KBM-7 (cell line): ENCODE measurements at regions not wholly inside any gene's neighbourhood (a gene's known extent, or its start where the extent isn't known, plus 50 kb on each side); places are given as distances from the start of the nearest gene placed in this dataset.
A peak's percentile ranks its signal among the peaks of the same experiment; 100 is the strongest.
"Not testable (repeated sequence)": the region's sequence is repeated elsewhere in the genome, so short reads cannot be mapped to it uniquely, and the experiment has no call there.

Experiments
- DNase-seq: peaks from one replicate; pipeline ENCODE4 v3.0.0-alpha.2; 2015
- in situ Hi-C: fragments of 300-500 bp; cut with MboI; formaldehyde crosslinking; loops from 2 replicates; pipeline ENCODE4 v1.14.3; 2020; ENCODE audit warnings: low sequenced_read_pairs, low pct_unique_long_range_greater_than_20kb, mixed read lengths

DNA sequence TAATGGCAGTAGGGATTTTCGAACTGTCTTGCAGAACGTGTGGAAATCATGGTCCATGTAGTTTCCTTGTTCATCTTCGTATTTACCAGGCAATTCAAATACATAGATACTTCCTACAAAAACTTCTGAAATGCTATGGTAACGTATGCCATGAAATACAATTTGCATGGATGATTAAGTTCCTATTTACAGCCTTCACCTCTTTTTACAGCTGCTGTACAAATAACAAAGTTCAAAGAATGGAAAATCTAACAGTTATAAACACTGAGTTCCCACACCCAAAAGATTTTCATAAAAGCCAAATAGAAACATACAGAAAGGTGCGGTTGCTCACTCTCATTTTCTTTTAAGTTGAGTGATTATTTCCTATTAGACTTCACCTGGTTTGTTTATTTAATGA lies 115.8 kb upstream of the TNFSF11 start:
- no peak for DNase-seq
- in situ Hi-C loops, result loop anchor here (5.0 kb wide), 1 partner anchor 54 kb away; no protein-coding TSS in a partner anchor

DNA sequence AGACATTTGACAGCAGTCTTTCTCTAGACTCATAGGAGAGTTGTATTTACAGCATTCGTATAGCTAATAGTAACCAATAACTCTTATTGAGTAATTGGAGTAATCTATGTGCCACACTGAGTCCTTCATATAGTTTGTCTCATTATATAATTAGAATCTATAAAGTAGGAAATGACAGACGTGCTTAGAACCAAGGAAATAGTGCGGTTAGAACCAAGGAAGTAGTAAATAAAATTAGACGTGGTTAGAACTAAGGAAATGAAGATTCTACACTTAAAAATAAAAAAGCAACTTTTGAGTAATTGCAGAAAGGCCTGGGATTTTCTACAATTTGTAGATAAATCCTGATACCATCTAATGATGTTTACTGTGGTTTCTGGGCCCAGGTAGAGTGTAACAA lies 107.8 kb upstream of the TNFSF11 start:
- no peak for DNase-seq
- in situ Hi-C loops, result no loop called here

DNA sequence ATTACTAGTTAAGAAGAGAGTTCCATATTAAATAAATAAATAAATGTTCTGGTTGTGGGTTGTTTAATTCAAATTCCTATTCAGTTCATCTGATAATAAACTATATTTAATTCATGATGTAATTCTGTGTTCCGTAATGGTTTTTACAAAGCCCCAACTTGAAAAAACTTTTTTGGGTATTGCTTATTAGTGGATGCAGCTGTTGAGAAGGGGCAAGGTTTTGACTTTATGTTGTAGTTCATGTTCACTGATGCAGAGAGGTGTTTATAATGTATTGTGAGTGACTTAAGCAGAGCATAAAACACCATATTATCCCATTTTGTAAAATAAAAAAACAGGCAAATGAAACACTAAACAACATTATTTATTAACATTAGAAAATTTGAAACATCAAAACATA lies 107.3 kb upstream of the TNFSF11 start:
- no peak for DNase-seq
- in situ Hi-C loops, result no loop called here

DNA sequence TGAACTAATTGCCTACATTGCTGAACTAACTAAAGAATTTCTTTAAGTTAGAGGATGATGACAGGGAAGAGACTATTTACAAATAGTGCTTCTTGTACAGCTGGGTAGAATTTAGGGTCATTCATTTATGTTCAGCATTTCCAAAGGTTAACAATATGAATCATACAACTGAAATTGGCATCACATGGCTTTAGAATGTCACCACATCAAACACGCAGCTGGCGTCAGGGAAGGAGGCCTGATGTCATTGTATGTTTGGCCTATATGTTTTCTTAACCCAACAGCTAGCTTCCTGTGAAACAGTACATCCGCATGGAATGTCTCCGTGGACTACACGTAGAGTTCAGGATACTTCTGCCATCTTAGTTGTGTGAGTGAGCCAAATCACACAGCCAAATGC lies 99.0 kb upstream of the TNFSF11 start:
- DNase-seq, result no peak
- in situ Hi-C loops, result no loop called here

DNA sequence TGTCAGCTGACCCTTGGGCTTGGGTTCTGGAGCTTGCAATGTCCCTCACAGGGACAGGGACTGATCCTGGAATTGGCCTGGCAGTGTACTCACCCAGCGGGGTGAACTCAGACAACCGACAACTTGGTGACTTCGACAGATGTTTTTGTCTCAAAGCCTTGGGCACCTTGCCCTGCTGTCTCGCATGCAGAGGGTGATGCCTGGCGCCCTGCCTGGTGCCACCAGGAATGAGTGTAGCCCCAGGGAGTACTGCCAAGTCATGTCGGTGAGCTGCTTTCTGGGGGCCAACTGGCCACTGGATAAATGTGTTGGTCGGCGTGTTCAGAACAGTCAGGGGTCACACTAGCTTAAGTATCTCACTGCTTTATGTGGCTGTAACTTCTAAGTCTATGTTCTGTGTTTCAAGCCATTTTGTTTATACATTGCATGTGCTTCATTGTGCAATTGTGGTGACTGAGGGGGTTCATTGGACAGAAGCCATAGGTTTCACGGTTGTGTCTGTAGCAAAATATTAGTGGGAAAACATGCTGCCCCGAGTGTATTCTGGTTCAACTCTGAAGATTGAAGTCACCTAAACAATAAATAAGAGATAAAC lies 96.3 kb upstream of the TNFSF11 start:
- no peak for DNase-seq
- in situ Hi-C loops, result no loop called here

DNA sequence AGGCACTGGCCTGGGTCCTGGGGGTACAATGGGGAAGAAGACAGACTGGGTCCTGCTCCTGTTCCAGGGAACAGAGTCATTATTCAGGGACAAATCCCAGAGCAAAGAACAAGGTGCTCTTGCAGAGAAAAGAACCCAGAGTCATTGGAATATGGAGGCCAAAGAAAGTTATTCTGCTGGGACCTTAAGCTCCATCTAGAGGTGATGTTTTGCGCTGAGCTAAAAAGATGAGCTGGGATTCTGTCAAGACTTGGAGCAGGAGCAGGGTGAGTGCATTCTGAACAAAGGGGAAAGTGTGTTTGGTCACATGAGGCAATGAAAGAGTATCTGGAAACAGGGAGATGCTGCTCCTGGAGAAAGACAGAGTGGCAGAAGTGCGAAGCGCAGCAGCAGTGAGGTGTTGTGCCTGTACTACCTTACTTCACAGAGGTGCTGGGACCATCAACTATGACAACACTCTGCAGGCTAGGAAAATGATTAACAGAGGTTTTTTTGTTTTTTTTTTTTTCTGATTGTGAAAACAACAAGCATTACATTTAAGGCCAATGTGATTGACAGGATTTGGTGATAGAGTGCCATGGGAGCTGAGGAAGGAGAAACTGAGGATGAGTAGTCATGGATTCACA lies 95.3 kb upstream of the TNFSF11 start:
- in situ Hi-C loops, result no loop called here
- peak; percentile 9 for DNase-seq

DNA sequence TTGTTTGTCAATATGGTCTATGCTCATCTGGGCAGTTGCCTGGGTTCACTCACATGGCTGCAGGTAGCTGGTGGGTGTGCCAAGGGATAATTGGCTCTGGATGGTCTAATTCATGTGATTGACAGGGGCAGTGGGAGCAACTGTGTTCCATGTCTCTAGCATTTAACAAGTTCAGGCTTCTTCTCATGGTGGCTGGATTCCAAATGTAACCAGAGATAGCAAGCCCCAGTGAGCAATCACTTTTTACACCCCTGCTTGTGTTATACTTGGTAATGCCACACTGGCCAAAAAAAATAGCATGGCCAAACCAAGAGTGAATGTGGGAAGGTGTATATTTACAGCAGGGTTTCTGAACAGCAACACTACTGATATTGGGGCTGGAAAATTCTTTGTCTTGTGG lies 89.6 kb upstream of the TNFSF11 start:
- no peak for DNase-seq
- in situ Hi-C loops, result no loop called here

DNA sequence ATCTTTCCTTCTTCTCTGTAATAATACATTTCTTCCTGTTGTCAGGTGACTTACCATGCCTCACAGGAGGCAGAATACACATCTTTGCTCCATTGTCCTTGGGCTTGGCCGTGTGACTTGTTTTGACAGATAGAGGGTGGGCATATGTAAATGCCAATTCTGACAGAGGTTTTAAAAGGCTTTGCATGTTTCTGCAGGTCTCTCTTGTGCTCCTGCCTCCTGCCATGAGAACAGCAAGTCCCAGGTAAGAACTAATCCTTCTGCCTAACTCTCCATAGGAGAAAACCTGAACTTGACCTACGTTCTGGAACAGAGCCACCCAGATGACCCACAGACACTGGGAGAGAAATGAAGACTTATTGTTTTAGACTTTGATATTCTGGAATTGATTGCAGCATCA lies 88.7 kb upstream of the TNFSF11 start:
- in situ Hi-C loops, result no loop called here
- DNase-seq, result no peak

DNA sequence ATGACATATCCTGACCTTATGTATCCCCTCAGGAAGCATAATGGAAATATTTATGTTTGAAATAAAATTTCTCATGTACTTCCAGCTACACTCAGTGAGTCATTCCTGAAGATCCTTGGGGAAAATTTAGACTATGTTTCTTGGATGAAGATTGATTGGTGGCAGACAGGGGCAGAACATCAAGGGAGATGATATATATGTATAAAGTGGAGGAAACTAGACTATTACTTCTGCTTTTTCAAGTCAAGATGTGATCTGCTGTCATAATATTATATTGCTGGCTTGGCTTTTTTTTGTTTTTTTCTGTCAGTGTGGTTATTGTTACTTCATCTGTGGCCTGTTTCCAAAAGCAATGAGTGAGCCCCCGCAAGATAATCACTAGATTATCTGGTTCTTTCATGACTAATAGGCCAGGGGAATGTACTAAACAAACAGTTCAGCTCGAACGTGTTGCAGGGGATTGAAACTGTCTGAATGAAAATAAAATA lies 87.2 kb upstream of the TNFSF11 start:
- in situ Hi-C loops, result no loop called here
- DNase-seq, result peak; percentile 44

DNA sequence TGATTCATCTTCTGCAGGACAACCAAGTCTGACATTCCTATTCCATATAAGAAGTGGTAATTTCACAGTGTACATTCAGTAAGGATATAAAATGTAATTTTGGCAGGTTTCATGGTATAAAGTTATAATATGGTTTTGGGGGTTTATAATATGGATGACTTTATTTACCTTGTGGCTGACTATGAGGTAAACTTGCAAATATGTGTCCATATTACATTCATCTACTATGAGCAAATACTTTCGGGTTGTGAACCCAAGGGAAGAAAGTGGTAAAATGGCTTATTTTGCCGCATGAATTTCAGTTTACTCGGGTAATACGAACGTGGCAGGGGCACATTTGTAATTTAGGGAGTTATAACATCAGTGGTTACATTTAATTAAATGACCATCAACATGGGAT lies 86.7 kb upstream of the TNFSF11 start:
- in situ Hi-C loops, result no loop called here
- DNase-seq, result no peak

DNA sequence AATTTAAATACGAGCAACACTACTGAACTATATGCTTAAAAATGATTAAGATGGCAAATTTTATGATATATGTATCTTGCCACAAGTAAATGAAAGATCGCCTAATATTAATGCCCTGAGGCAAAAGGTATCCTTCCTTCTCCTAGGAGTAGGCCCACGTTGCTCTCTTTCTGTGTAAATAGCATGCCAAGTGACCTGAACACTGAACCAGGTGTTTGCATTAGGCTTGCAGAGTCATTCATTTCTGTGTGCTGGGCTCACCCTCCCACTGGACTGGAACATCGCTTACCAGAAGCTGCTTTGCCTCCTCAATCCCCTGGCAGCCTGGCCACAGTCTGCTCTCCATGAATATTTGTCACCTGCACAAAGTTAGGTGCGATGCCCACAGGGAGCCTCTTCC lies 83.3 kb upstream of the TNFSF11 start:
- in situ Hi-C loops, result no loop called here
- no peak for DNase-seq

DNA sequence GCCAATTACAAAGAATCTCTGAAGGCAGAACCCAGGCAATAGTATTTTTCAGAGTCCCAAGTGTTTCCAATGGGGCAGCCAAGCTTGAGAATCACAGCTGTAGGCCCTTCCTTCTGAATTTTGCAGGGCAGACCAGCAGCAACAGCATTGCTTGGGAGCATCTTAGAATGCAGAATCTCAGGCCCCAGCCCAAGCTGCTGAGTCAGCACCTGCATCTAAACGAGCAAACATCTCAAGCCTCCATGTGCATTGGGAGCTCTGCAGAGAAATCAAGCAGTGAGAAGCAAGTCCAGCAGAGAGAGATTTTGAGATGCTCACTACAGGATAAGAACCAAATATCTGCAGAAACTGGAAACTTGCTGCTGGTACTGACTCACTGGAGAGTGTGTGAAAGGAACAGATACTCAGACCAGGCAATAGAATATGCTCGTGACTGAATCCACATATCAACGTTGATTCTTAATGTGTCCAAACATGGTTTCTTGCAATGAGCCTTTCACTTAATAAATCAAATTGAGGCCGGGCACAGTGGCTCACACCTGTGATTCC lies 81.5 kb upstream of the TNFSF11 start:
- in situ Hi-C loops, result no loop called here
- DNase-seq, result no peak

DNA sequence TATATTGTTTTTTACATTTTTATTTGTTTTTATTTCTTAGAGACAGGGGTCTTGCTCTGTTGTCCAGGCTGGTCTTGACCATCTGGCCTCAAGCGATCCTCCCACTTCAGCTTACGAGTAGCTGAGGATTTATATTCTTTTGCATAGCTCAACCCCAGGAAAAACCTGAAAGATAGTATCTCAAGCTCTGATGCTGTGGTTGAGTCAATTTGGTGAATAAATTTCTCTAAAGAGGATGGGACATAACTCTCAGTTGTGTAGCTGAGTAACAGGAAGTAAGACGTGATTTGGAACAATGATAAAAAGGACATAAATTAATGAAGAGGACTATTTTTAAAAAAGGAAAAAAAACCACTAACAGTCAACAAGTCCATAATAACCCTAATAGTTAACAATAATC lies 79.8 kb upstream of the TNFSF11 start:
- in situ Hi-C loops, result no loop called here

DNA sequence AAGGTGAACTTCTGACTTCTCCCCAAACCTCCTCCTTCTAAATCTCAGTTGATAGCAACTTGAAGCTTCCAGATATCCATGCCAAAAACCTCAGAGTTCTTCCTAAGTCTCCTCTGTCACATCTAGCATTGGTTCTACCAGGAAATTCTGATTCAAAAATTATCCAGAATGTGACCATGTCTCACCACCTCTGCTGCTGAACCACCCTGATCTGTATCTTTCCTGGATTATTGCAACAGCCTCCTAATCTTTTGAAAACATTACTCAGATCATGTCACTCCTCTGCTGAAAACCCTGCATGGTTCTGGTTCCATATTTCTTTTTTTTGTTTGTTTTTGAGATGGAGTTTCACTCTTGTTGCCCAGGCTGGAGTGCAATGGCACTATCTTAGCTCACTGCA lies 78.7 kb upstream of the TNFSF11 start:
- in situ Hi-C loops, result no loop called here
- DNase-seq, result no peak

More for the DNA sequence above, 79.8 kb upstream of the TNFSF11 start:
- no peak for DNase-seq

DNA sequence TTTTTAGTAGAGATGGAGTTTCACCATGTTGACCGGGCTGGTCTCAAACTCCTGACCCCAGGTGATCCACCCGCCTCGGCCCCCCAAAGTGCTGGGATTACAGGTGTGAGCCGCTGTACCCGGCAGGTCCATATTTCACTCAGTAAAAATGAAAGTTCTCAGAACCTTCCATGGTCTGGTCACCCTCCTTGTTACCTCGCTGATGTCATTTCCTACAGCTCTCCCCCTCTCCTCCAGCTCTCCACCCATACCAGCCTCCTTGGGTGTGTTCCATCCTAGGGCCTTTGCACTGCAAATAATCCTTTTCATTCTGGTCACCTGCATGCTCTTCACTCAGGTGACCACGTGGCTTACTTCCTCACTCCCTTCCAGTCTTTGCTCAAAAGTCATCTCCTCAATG lies 78.2 kb upstream of the TNFSF11 start:
- in situ Hi-C loops, result no loop called here
- no peak for DNase-seq

DNA sequence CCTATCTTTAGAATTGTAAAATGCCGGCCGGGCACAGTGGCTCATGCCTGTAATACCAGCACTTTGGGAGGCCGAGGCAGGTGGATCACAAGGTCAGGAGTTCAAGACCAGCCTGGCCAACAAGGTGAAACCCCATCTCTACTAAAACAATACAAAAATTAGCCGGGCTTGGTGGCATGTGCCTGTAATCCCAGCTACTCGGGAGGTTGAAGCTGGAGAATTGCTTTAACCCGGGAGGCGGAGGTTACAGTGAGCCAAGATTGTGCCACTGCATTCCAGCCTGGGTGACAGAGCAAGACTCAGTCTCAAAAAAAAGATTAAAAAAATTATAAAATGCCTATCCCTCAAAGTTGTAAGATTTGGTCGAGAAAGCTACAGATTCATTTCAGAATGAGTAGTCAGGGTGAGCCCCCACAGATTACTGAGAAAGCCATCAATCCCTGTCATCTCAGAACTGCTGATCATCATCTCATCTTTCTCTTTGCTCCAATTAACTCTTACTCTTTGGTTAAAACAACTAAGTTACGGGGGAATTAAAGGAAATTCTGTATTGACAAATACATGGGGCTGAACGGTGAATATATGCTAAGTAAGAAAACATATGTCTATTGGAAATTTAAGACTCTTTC lies 76.9 kb upstream of the TNFSF11 start:
- DNase-seq, in situ Hi-C loops: not testable (repeated sequence)

DNA sequence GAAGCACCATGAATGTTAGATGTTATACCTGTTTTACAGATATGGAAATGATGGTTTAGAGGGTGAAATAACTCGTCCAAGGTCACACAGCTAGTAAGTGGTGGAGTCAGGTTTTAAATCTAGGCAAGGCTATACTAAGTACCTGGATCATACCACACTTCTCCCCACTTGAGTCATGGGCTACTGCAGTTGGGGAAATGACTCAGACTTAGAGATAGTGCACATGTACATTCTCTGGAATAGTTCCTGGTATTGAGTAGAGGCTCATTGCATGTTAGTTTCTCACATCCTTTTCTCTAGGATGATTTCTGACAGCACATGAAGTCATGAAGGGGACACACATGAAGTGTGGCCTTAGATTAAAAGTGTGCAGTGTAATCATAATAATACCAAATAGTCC lies 76.2 kb upstream of the TNFSF11 start:
- in situ Hi-C loops, result no loop called here
- DNase-seq, result no peak

DNA sequence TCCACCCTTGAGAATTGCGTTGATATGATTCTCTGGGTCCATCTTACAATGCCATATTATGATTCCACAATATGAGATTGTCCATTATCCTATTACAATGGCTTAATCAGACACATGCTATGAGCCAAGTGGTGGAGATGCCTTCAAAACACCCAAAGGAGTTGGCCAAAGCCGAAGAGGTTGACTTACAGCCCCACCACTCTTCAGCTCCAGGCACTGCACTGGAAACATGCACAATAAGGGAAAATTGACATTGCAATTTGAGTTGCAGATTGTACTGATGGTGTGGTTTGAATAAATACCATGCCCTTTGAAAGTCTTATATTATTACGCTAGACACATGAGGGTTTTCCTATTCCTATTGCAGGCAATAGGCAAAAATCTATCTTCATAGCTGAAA lies 75.4 kb upstream of the TNFSF11 start:
- in situ Hi-C loops, result no loop called here
- DNase-seq, result no peak
